ENCODE measurements at regions not wholly inside any gene's neighbourhood (a gene's known extent, or its start where the extent isn't known, plus 50 kb on each side); places are given as distances from the start of the nearest gene placed in this dataset.
"Not testable (repeated sequence)": the region's sequence is repeated elsewhere in the genome, so short reads cannot be mapped to it uniquely, and the experiment has no call there.

DNA sequence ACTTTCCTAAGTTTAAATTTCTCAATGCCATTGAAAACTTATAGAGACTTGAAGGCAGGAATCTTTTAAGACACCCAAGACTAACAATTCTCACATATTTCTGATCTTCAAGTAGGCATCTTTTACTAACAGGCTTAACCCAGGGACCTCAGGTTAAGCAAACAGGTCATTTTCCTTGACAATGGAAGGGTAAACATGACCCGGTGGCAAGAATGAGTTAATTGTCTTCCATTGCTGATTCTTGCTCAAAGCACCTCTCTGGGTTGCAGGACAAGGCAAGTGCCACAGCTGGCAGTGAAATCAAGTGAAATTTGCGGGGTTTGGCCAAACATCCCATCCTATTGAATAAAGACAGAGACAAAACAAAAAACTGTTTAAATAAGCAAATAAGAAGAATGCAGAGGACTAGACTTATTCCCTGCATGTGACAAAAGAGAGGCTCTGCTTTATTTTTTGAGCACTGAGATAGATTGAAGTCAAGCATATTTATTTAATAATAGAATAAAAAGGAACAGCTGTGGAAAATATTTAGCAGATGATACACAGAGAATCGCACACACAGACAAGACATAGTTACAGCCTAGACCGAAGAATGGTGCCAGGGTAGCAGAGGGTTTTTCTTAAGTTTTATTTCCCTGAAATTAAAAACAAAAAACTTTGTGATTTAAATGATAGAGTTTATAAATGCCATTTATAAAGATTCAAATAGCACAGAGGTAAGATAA is 56.0 kb upstream of the MITF start:
- no peak overlapping the region for H2AFZ ChIP-seq (ENCODE audit: low read depth, low read length)
- H3K27me3 ChIP-seq (ENCODE audit: insufficient read depth, low read depth, low read length), result no peaks in the 10 kb centered on the region
- no peak overlapping the region for H3K9ac ChIP-seq (ENCODE audit: low read length)
- TF ChIP-seq, protein P1, sequence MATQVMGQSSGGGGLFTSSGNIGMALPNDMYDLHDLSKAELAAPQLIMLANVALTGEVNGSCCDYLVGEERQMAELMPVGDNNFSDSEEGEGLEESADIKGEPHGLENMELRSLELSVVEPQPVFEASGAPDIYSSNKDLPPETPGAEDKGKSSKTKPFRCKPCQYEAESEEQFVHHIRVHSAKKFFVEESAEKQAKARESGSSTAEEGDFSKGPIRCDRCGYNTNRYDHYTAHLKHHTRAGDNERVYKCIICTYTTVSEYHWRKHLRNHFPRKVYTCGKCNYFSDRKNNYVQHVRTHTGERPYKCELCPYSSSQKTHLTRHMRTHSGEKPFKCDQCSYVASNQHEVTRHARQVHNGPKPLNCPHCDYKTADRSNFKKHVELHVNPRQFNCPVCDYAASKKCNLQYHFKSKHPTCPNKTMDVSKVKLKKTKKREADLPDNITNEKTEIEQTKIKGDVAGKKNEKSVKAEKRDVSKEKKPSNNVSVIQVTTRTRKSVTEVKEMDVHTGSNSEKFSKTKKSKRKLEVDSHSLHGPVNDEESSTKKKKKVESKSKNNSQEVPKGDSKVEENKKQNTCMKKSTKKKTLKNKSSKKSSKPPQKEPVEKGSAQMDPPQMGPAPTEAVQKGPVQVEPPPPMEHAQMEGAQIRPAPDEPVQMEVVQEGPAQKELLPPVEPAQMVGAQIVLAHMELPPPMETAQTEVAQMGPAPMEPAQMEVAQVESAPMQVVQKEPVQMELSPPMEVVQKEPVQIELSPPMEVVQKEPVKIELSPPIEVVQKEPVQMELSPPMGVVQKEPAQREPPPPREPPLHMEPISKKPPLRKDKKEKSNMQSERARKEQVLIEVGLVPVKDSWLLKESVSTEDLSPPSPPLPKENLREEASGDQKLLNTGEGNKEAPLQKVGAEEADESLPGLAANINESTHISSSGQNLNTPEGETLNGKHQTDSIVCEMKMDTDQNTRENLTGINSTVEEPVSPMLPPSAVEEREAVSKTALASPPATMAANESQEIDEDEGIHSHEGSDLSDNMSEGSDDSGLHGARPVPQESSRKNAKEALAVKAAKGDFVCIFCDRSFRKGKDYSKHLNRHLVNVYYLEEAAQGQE (IDR thresholded peaks at IDR 0.05; ENCODE audit: borderline replicate concordance), result no peak
- TF ChIP-seq TAF1 (IDR thresholded peaks at IDR 0.05; ENCODE audit: low read depth), result no peak
- H3K9me3 ChIP-seq (ENCODE audit: low read length), result no peaks in the 10 kb centered on the region
- no peak overlapping the region for H3K27ac ChIP-seq (ENCODE audit: low read length)
- no peak overlapping the region for H3K4me2 ChIP-seq (ENCODE audit: low read length)
- H4K20me1 ChIP-seq (ENCODE audit: insufficient read depth), result no peaks in the 10 kb centered on the region
- no peaks in the 10 kb centered on the region for H3K9me2 ChIP-seq (ENCODE audit: insufficient read depth, low read length)
- no peaks in the 10 kb centered on the region for H3K36me3 ChIP-seq (ENCODE audit: insufficient read depth, low read length)
- H3F3A ChIP-seq (ENCODE audit: insufficient read depth, low read length, poor library complexity, severe bottlenecking), result no peaks in the 10 kb centered on the region
- H3K79me2 ChIP-seq (replicated peaks; ENCODE audit: insufficient read depth, low read length), result no peaks in the 10 kb centered on the region
- no peak overlapping the region for H3K4me3 ChIP-seq (ENCODE audit: low read length)

DNA sequence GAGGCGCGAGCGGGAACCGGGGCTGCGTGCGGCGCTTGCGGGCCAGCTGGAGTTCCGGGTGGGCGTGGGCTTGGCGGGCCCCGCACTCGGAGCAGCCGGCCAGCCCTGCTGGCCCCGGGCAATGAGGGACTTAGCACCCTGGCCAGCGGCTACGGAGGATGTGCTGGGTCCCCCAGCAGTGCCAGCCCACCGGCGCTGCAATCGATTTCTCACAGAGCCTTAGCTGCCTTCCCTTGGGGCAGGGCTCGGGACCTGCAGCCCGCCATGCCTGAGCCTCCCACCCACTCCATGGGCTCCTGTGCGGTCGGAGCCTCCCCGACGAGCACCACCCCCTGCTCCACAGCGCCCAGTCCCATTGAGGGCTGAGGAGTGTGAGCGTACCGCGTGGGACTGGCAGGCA is 61.8 kb upstream of the MITF start:
- not testable (repeated sequence) for H3K9me3 ChIP-seq (ENCODE audit: low read length); H3K27me3 ChIP-seq (ENCODE audit: insufficient read depth, low read depth, low read length)

DNA sequence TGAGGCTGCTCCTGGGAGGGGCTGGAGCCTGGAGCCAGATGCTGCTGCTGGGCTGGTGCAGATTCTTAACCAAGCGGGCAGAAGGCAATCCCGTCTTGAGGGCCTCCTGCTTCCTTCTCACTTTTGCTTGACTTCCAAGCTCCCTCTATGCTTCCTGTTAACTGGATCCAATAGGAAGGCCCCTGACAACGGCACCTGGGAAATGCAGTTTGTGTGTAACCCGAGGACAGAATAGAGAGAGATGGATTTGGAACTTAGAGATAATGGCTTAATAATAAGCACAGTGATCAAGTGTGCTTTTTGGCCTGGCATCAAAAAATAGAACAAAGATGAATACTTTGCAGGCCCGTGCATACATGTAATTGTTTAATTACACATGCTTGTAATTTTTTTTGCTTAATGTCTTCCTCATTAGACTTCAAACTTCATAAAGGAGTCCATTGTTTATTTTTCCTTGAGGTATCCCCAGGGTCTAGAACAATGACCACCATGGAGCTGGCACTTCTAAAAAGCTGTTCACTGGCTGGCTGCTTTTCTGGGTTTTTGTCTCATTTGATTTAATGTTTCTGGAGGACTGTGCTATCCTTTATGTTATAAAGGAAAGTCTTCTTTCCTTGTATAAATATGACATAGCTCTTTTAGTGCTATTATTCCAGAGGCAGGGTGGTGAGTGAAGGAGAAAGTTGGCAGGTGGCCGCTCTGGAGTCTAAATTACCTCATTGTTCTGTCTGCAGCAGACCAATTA is 63.3 kb upstream of the MITF start:
- no peak overlapping the region for H3K4me3 ChIP-seq (ENCODE audit: low read length)
- no peaks in the 10 kb centered on the region for H3K79me2 ChIP-seq (replicated peaks; ENCODE audit: insufficient read depth, low read length)
- H3K27me3 ChIP-seq (ENCODE audit: insufficient read depth, low read depth, low read length), result no peaks in the 10 kb centered on the region
- H2AFZ ChIP-seq (ENCODE audit: low read depth, low read length), result no peak overlapping the region
- no peak overlapping the region for H3K9ac ChIP-seq (ENCODE audit: low read length)
- H3F3A ChIP-seq (ENCODE audit: insufficient read depth, low read length, poor library complexity, severe bottlenecking), result no peaks in the 10 kb centered on the region
- H4K20me1 ChIP-seq (ENCODE audit: insufficient read depth), result no peaks in the 10 kb centered on the region
- H3K36me3 ChIP-seq (ENCODE audit: insufficient read depth, low read length), result no peaks in the 10 kb centered on the region
- H3K4me2 ChIP-seq (ENCODE audit: low read length), result no peak overlapping the region
- TF ChIP-seq RAD21 (conservative IDR thresholded peaks at IDR 0.05), result no peak
- TF ChIP-seq SMC3 (conservative IDR thresholded peaks at IDR 0.05; ENCODE audit: poor library complexity), result no peak
- TF ChIP-seq, protein P1 (IDR thresholded peaks at IDR 0.05; ENCODE audit: borderline replicate concordance), result no peak
- TF ChIP-seq EP300 (conservative IDR thresholded peaks at IDR 0.05; ENCODE audit: poor library complexity, severe bottlenecking), result no peak
- TF ChIP-seq, protein P2, sequence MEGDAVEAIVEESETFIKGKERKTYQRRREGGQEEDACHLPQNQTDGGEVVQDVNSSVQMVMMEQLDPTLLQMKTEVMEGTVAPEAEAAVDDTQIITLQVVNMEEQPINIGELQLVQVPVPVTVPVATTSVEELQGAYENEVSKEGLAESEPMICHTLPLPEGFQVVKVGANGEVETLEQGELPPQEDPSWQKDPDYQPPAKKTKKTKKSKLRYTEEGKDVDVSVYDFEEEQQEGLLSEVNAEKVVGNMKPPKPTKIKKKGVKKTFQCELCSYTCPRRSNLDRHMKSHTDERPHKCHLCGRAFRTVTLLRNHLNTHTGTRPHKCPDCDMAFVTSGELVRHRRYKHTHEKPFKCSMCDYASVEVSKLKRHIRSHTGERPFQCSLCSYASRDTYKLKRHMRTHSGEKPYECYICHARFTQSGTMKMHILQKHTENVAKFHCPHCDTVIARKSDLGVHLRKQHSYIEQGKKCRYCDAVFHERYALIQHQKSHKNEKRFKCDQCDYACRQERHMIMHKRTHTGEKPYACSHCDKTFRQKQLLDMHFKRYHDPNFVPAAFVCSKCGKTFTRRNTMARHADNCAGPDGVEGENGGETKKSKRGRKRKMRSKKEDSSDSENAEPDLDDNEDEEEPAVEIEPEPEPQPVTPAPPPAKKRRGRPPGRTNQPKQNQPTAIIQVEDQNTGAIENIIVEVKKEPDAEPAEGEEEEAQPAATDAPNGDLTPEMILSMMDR (IDR thresholded peaks at IDR 0.05; ENCODE audit: poor library complexity, severe bottlenecking), result no peak
- TF ChIP-seq EZH2 (IDR thresholded peaks at IDR 0.05; ENCODE audit: borderline replicate concordance, insufficient read depth, low read length, poor library complexity, severe bottlenecking), result no peak
- TF ChIP-seq TAF1 (IDR thresholded peaks at IDR 0.05; ENCODE audit: low read depth), result no peak
- H3K9me3 ChIP-seq (ENCODE audit: low read length), result no peaks in the 10 kb centered on the region
- no peak overlapping the region for H3K27ac ChIP-seq (ENCODE audit: low read length)
- no peaks in the 10 kb centered on the region for H3K9me2 ChIP-seq (ENCODE audit: insufficient read depth, low read length)

More for the DNA sequence above, 61.8 kb upstream of the MITF start:
- not testable (repeated sequence) for H4K20me1 ChIP-seq (ENCODE audit: insufficient read depth); H3K9me2 ChIP-seq (ENCODE audit: insufficient read depth, low read length); H2AFZ ChIP-seq (ENCODE audit: low read depth, low read length); H3K79me2 ChIP-seq (replicated peaks; ENCODE audit: insufficient read depth, low read length); H3K4me3 ChIP-seq (ENCODE audit: low read length); H3K9ac ChIP-seq (ENCODE audit: low read length); H3K4me2 ChIP-seq (ENCODE audit: low read length); H3K27ac ChIP-seq (ENCODE audit: low read length); H3F3A ChIP-seq (ENCODE audit: insufficient read depth, low read length, poor library complexity, severe bottlenecking); H3K36me3 ChIP-seq (ENCODE audit: insufficient read depth, low read length)

All from neural cell (in vitro differentiated cells).